HG03095 (cell line): ENCODE measurements at regions not wholly inside any gene's neighbourhood (a gene's known extent, or its start where the extent isn't known, plus 50 kb on each side); places are given as distances from the start of the nearest gene placed in this dataset.
A peak's percentile ranks its signal among the peaks of the same experiment; 100 is the strongest.
"Not testable (repeated sequence)": the region's sequence is repeated elsewhere in the genome, so short reads cannot be mapped to it uniquely, and the experiment has no call there.

Experiments used
- ATAC-seq: cut with Tn5 transposase; IDR thresholded peaks from one replicate; pipeline ENCODE4 v1.9.1; 2021; ENCODE audit warnings: moderate library complexity; ENCODE audit not compliant: unreplicated experiment

- not testable (repeated sequence) for ATAC-seq
Observed at GRCh38 chr2:129833465-129833864, 146.0 kb upstream of the RAB6C start.

GRCh38 chr2:129847043-129847442 is 132.4 kb upstream of the RAB6C start:
- no peak for ATAC-seq

DNA sequence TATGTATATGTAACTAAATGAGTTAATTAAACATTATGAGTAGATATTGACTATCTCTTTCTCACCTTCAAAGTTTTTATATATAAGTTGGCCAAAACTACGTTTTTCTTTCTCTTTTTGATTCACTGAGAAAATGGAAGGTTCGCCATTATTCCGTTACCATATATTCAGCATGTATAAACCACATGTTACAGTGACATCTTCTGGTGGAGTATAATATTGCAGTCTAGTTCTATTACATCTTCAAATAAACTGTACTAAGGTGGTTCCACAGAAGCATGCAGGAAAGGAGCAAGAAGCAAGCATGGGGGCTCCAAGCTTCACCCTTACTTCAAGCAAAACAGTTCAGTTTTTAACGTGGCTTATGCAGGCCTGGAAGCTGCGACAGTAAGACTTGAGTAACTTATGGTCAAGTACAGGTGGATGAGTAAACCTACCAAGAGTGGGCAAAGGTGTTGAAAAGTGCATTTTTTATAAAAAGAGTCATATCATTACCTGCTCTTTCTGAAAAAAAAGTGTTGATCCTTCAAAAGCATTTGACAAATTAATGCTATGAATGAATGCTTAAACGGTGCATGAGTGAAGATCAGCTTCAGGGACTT is 129.8 kb upstream of the RAB6C start:
- ATAC-seq = peak; percentile 73

GRCh38 chr2:129857200-129857599 is 122.3 kb upstream of the RAB6C start:
- ATAC-seq = no peak

GRCh38 chr2:129859175-129859574 is 120.3 kb upstream of the RAB6C start:
- no peak for ATAC-seq

DNA sequence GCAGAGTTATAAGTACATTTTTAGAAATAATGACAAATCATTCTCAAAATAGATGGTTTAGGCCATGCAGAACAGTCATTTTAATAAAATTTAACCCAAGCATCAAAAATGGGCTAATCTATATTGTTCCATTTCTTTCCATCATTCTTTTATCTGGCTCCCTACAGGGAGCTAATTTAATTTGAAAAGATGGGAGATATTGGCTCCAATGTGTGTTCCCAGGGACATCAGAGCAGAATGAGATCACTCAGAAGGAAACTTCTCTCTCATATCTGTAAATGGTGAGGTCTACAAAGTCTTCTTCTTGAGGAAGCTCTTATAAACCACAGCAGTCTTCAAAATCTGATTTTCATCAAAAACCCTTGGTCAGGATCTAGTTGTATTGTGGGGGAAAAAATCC is 119.4 kb upstream of the RAB6C start:
- no peak for ATAC-seq

DNA sequence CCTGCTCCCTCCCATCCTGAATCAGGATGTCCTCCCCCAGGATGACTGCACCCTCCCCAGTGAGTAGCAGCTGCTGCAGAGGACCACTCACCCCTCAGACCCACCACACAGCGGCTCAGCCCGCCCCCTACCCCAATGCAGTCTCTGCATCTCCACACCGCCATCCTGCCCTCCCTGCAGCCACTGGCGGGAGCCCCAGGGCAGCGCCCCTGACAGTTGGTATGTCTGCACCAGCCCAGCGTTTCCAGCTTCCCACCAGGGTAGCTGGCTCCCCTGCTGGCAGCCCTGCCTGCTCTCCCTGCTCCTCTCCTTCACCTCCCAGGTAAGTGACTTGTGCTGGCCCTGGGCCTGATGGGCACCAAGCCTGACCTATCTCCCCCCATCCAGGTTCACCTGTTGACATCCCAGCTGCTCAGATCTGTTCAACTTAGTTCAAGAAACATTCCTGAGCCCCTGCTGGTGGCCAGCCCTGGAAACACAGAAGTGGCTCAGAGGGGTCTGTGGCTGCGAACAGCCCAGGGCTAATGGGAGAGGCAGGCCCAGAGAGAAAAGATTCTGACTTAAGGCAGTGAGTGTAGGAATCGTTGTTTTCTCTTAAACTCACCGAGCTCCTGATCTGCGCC is 117.7 kb upstream of the RAB6C start:
- ATAC-seq = no peak

DNA sequence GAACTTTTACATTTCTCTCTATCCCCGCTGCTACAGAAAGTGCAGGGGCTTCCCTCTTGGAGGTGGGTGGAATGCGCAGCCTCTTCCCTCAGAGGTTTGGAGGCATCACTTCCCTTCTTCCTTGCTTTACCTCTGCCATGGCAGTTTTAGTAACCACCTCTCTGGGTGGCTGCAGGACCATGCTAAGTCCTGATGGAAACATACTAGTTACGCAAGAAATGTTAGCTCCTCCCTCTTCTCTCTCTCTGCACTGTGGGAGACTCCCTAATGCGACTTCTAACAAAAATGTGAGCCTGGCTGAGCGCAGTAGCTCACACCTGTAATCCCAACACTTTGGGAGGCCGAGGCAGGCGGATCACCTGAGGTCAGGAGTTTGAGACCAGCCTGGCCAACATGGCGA is 116.8 kb upstream of the RAB6C start:
- ATAC-seq = no peak

GRCh38 chr2:129863350-129863749 is 116.1 kb upstream of the RAB6C start:
- no peak for ATAC-seq

GRCh38 chr2:129864719-129865118 is 114.7 kb upstream of the RAB6C start:
- no peak for ATAC-seq

GRCh38 chr2:129865976-129866375 is 113.5 kb upstream of the RAB6C start:
- ATAC-seq = no peak

GRCh38 chr2:129866391-129866790 is 113.1 kb upstream of the RAB6C start:
- no peak for ATAC-seq

GRCh38 chr2:129868151-129868550 is 111.3 kb upstream of the RAB6C start:
- ATAC-seq = no peak

GRCh38 chr2:129870685-129871241 is 108.7 kb upstream of the RAB6C start:
- ATAC-seq = no peak

GRCh38 chr2:129872446-129872845 is 107.0 kb upstream of the RAB6C start:
- no peak for ATAC-seq

GRCh38 chr2:129876541-129876940 is 102.9 kb upstream of the RAB6C start:
- no peak for ATAC-seq

GRCh38 chr2:129877289-129877741 is 102.2 kb upstream of the RAB6C start:
- ATAC-seq = peak; percentile 72

DNA sequence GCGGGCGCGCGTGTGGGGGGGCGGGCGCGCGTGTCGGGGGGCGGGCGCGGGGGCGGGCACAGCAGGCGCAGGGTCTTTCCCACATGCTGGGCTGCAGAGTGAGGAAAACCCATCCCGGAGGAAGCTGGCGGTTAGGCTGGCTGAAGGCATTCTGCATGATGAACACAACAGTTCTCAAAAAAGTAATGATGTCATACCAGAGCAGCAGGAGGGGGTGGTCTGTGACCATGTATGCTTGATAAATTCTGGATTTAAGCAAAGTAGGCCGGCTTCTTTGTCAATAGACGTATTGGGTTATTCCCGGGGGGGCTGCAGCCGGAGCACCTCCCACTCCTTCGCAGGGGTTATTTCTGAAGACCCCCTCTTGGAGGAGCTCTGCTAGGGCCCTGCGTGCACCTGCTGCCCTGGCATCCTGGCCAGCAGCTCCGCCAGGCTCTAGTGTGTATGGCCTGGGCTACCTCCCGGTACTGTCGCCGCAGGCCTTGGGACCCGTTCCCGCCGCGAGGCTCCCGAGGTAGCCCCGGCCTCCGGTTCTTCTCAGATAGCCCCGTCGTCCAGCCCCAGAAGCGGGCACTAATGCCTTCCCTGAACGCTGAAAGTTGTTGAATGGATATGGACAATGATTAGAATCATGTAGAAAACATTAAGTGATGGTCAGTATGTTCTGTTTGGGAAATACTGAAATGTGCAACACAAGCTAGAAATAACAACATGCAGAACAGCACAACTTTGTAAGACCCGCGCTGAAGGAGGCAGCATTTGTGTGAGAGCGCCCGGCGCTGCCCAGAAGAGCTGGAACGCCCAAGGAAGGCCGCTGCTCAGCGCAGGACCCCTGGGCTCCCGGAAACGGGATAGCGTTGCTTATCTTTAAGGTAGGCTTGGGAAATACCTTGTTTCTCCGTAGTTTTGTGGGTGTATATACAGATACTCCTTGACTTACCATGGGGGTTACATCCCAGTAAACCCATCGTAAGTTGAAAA is 101.4 kb upstream of the RAB6C start:
- ATAC-seq = no peak

GRCh38 chr2:129879614-129880180 is 99.8 kb upstream of the RAB6C start:
- no peak for ATAC-seq

DNA sequence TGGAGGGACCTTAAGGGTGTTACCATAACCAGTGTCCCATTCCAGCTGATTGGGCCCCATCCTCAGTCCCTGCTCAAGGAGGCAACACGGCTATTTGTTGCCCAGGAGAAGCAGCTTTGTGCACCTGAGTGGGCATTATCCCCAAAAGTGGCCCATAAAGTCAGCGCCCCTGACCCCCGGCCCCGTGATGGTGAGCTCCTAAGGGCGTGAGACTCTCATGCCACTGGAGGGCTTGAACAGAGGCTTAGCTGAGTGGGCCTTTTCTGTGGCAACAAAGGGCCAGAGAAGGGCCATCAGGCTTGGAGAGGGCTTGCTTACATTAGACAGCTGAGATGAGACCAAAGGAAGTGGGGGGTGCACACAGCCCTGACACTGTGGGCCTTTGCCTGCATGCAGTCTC is 99.2 kb upstream of the RAB6C start:
- no peak for ATAC-seq

DNA sequence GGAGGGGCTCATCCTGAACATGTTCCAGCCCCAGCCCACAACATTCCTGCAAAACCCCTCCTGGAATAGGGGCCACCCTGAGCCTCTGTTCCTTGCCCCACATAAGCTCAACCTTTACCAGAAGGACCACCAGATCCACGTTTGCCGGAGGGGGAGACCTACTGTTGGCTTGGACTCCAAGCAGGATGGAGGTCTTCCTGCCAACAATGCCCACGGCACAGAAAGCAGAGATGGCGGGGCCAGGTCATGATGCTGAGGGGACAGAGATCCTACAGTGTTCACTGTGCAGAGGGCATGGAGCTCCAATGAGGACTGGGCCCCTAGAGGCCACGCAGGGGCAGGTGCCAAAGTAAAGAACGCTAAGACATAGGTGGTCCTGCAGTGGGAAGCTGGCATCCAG is 98.5 kb upstream of the RAB6C start:
- ATAC-seq = no peak
